ENCODE measurements at regions not wholly inside any gene's neighbourhood (a gene's known extent, or its start where the extent isn't known, plus 50 kb on each side); places are given as distances from the start of the nearest gene placed in this dataset.

GRCh38 chr10:44196008-44196320 is 188.9 kb downstream of the CXCL12 start (continued):
- no peak for TF ChIP-seq REST (IDR thresholded peaks at IDR 0.05)
- no peak for TF ChIP-seq YY1 (IDR thresholded peaks at IDR 0.05)
- TF ChIP-seq SP1 (IDR thresholded peaks at IDR 0.05) = no peak
- no peak for TF ChIP-seq HNF4G (IDR thresholded peaks at IDR 0.05)

- H3K36me3 ChIP-seq (ENCODE audit: control insufficient read depth in 4 of 4, insufficient read depth in 3 of 4, low read depth in 1 of 4, low read length in 3 of 4) = no peaks in the 10 kb centered on the region
- TF ChIP-seq GABPA (IDR thresholded peaks at IDR 0.05 in 1 of 2, conservative IDR thresholded peaks at IDR 0.05 in 1 of 2) (peak in 1 of 2 donors; percentile 40), FOXA2 (IDR thresholded peaks at IDR 0.05) (peak; percentile 85), ZBTB33 (IDR thresholded peaks at IDR 0.05) (no peak), TAF1 (conservative IDR thresholded peaks at IDR 0.05) (no peak), SP1 (IDR thresholded peaks at IDR 0.05) (peak; percentile 63), RAD21 (IDR thresholded peaks at IDR 0.05) (peak; percentile 56 to 63), NR2F2 (IDR thresholded peaks at IDR 0.05) (peak; percentile 36), FOXA1 (IDR thresholded peaks at IDR 0.05) (peak; percentile 59), HNF4A (conservative IDR thresholded peaks at IDR 0.05) (peak; percentile 90 to 92), HNF4G (IDR thresholded peaks at IDR 0.05) (peak; percentile 65), REST (IDR thresholded peaks at IDR 0.05) (no peak), EGR1 (IDR thresholded peaks at IDR 0.05; ENCODE audit: low read depth in 2 of 2) (no peak), JUND (IDR thresholded peaks at IDR 0.05) (peak; percentile 92 to 93), RXRA (IDR thresholded peaks at IDR 0.05) (peak; percentile 54 to 74), YY1 (IDR thresholded peaks at IDR 0.05) (peak; percentile 53)
- TF ChIP-seq, protein P1, sequence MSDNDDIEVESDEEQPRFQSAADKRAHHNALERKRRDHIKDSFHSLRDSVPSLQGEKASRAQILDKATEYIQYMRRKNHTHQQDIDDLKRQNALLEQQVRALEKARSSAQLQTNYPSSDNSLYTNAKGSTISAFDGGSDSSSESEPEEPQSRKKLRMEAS (IDR thresholded peaks at IDR 0.05) = peak; percentile 36
- TF ChIP-seq, protein P2, sequence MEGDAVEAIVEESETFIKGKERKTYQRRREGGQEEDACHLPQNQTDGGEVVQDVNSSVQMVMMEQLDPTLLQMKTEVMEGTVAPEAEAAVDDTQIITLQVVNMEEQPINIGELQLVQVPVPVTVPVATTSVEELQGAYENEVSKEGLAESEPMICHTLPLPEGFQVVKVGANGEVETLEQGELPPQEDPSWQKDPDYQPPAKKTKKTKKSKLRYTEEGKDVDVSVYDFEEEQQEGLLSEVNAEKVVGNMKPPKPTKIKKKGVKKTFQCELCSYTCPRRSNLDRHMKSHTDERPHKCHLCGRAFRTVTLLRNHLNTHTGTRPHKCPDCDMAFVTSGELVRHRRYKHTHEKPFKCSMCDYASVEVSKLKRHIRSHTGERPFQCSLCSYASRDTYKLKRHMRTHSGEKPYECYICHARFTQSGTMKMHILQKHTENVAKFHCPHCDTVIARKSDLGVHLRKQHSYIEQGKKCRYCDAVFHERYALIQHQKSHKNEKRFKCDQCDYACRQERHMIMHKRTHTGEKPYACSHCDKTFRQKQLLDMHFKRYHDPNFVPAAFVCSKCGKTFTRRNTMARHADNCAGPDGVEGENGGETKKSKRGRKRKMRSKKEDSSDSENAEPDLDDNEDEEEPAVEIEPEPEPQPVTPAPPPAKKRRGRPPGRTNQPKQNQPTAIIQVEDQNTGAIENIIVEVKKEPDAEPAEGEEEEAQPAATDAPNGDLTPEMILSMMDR (IDR thresholded peaks at IDR 0.05; ENCODE audit: low read depth, low read length, missing input control) = no peak
- TF ChIP-seq, protein P3, sequence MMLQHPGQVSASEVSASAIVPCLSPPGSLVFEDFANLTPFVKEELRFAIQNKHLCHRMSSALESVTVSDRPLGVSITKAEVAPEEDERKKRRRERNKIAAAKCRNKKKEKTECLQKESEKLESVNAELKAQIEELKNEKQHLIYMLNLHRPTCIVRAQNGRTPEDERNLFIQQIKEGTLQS (IDR thresholded peaks at IDR 0.05) = peak; percentile 78
- H3K4me1 ChIP-seq (ENCODE audit: control insufficient read depth in 4 of 4, insufficient read depth in 4 of 4, low read length in 3 of 4) = peaks cover 7 to 15% (median 12%) of the 10 kb centered on the region in 4 donors
- no peak overlapping the region for H3K9ac ChIP-seq (ENCODE audit: low read depth in 1 of 2, low read length in 2 of 2)
- H3K27me3 ChIP-seq (ENCODE audit: control insufficient read depth in 4 of 4, insufficient read depth in 4 of 4, low read length in 3 of 4) = no peaks in the 10 kb centered on the region
- H3K27ac ChIP-seq (ENCODE audit: low read depth in 1 of 2, low read length in 2 of 2) = no peak overlapping the region
- 54% methylated on average over 9 of the region's 9 CpGs for WGBS
- H3K4me3 ChIP-seq (ENCODE audit: low read depth in 1 of 3, low read length in 3 of 3) = no peak overlapping the region
- H3K9me3 ChIP-seq (ENCODE audit: control insufficient read depth in 4 of 4, low read length in 3 of 4) = peaks cover 0 to 4% (median 0%) of the 10 kb centered on the region in 4 donors
- DNase-seq (ENCODE audit: low spot score) = no peak
Measured at GRCh38 chr10:44195112-44196007, 189.5 kb downstream of the CXCL12 start.

All from liver (tissue), 8 donors.